ENCODE measurements at regions not wholly inside any gene's neighbourhood (a gene's known extent, or its start where the extent isn't known, plus 50 kb on each side); places are given as distances from the start of the nearest gene placed in this dataset.

DNA sequence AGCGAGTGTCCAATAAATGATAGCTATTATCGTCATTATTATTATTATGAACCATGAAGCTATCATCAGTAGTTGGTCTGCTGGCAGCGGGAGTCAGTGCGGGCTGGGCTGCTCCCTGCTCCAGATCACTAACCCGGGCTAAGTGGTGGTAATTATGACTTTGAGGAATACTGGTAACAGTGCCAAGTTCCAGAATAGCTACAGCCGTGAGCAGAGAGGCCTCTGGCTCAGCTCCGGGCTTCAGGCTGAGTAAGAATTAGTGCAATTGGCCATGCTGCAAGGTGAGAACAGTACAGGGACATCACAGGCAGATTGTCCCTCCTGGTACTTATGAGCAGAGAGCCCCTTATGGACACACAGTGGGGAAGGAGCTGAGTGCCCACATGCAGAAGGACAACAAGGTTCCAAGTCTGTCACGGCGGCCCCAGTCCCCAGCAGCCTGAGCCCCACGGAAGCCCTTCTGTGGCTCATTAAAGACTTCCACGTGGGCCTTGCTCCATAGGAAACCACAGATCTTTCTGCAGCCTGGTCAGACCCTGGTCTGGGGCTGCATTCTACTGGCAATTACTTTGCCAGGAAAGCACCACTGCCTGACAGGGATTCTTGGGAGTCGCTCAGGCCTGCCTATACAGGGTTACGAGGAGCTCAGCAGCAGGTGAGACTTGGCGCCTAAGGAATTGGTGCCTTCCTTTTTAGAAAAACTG, 235.1 kb downstream of the RRAGC start:
- Histone ChIP-seq H2BK12ac (ENCODE audit: low read length) (no peak overlapping the region), H3K9me3 (ENCODE audit: insufficient read depth, low read depth, low read length) (peaks cover 2% of the 10 kb centered on the region)

DNA sequence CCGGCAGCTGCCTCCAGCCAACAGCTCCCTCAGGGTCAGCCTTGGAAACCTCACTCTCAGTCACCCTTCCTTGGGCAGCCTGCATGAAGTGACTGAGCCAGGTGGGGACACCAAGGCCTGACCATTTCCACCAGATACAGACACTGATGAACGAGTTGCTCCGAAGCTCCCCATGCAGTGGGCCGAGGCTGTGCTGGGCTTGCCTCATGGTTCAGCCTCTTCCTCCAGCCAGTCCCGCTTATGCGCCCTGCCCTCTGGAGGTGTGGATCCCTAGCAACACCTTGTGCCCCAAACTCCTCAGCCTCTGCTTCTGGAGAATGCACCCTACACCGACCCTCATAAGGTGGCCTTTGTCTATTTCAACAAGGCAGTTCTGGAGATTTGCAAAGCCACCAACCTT, 236.0 kb downstream of the RRAGC start:
- Histone ChIP-seq H2AFZ (ENCODE audit: insufficient read depth, low read length, poor library complexity) (no peak overlapping the region), H3K79me2 (ENCODE audit: control insufficient read depth, insufficient read depth, low read length, poor library complexity) (no peaks in the 10 kb centered on the region), H2BK12ac (ENCODE audit: low read length) (no peak overlapping the region), H3K79me1 (ENCODE audit: low read length) (no peaks in the 10 kb centered on the region), H3K9ac (ENCODE audit: low read length) (no peak overlapping the region), H3K4me1 (ENCODE audit: control insufficient read depth in 1 of 2, insufficient read depth in 2 of 2, low read length in 2 of 2) (no peaks in the 10 kb centered on the region), H3K4me3 (ENCODE audit: low read depth, low read length) (no peak overlapping the region), H3K9me3 (ENCODE audit: insufficient read depth, low read depth, low read length) (peaks cover 2% of the 10 kb centered on the region), H4K91ac (ENCODE audit: low read depth, low read length) (no peak overlapping the region), H2AK5ac (ENCODE audit: low read length) (no peak overlapping the region), H3K23ac (ENCODE audit: low read length) (no peak overlapping the region), H3K27me3 (ENCODE audit: insufficient read depth, low read length) (peaks cover 2% of the 10 kb centered on the region), H3K18ac (ENCODE audit: low read length) (no peak overlapping the region), H3K4me2 (ENCODE audit: low read length) (no peak overlapping the region), H2BK120ac (ENCODE audit: insufficient read depth, low read length, poor library complexity) (no peak overlapping the region), H4K12ac (ENCODE audit: low read depth, low read length) (no peak overlapping the region), H2BK5ac (ENCODE audit: low read depth, low read length, poor library complexity) (no peak overlapping the region), H3K36me3 (ENCODE audit: control insufficient read depth in 1 of 2, insufficient read depth in 2 of 2, low read length in 2 of 2) (no peaks in the 10 kb centered on the region), H3K27ac (ENCODE audit: low read depth, low read length) (no peak overlapping the region), H4K8ac (ENCODE audit: low read depth, low read length) (no peak overlapping the region), H3K4ac (ENCODE audit: low read depth, low read length) (no peak overlapping the region), H3K14ac (ENCODE audit: low read length) (no peak overlapping the region)
- DNase-seq, result no peak
- WGBS (ENCODE audit: extremely low coverage, insufficient coverage, insufficient read length), result no CpG with 5 or more reads among the region's 7 CpGs

More for the DNA sequence above, 235.1 kb downstream of the RRAGC start:
- H3K4me3 ChIP-seq (ENCODE audit: low read depth, low read length), result no peak overlapping the region
- H3K18ac ChIP-seq (ENCODE audit: low read length), result no peak overlapping the region
- H3K27ac ChIP-seq (ENCODE audit: low read depth, low read length), result no peak overlapping the region
- DNase-seq, result no peak
- H2AFZ ChIP-seq (ENCODE audit: insufficient read depth, low read length, poor library complexity), result no peak overlapping the region
- no peak overlapping the region for H4K91ac ChIP-seq (ENCODE audit: low read depth, low read length)
- no peaks in the 10 kb centered on the region for H3K4me1 ChIP-seq (ENCODE audit: control insufficient read depth in 1 of 2, insufficient read depth in 2 of 2, low read length in 2 of 2)
- H3K79me2 ChIP-seq (ENCODE audit: control insufficient read depth, insufficient read depth, low read length, poor library complexity), result no peaks in the 10 kb centered on the region
- H3K14ac ChIP-seq (ENCODE audit: low read length), result no peak overlapping the region
- no peaks in the 10 kb centered on the region for H3K36me3 ChIP-seq (ENCODE audit: control insufficient read depth in 1 of 2, insufficient read depth in 2 of 2, low read length in 2 of 2)
- no CpG with 5 or more reads among the region's 14 CpGs for WGBS (ENCODE audit: extremely low coverage, insufficient coverage, insufficient read length)
- H4K8ac ChIP-seq (ENCODE audit: low read depth, low read length), result no peak overlapping the region
- no peak overlapping the region for H2AK5ac ChIP-seq (ENCODE audit: low read length)
- no peak overlapping the region for H3K23ac ChIP-seq (ENCODE audit: low read length)
- no peak overlapping the region for H2BK5ac ChIP-seq (ENCODE audit: low read depth, low read length, poor library complexity)
- H3K4me2 ChIP-seq (ENCODE audit: low read length), result no peak overlapping the region
- no peaks in the 10 kb centered on the region for H3K79me1 ChIP-seq (ENCODE audit: low read length)
- no peak overlapping the region for H2BK120ac ChIP-seq (ENCODE audit: insufficient read depth, low read length, poor library complexity)
- H3K4ac ChIP-seq (ENCODE audit: low read depth, low read length), result no peak overlapping the region
- H3K9ac ChIP-seq (ENCODE audit: low read length), result no peak overlapping the region
- no peak overlapping the region for H4K12ac ChIP-seq (ENCODE audit: low read depth, low read length)
- H3K27me3 ChIP-seq (ENCODE audit: insufficient read depth, low read length), result peaks cover 2% of the 10 kb centered on the region

GRCh38 chr1:38622197-38622596, 237.4 kb downstream of the RRAGC start:
- no peak overlapping the region for H4K12ac ChIP-seq (ENCODE audit: low read depth, low read length)
- no peak overlapping the region for H3K9ac ChIP-seq (ENCODE audit: low read length)
- no peak overlapping the region for H2BK12ac ChIP-seq (ENCODE audit: low read length)
- no peak overlapping the region for H3K27ac ChIP-seq (ENCODE audit: low read depth, low read length)
- no peak overlapping the region for H2AFZ ChIP-seq (ENCODE audit: insufficient read depth, low read length, poor library complexity)
- H3K18ac ChIP-seq (ENCODE audit: low read length), result no peak overlapping the region
- no peak overlapping the region for H4K8ac ChIP-seq (ENCODE audit: low read depth, low read length)
- H3K14ac ChIP-seq (ENCODE audit: low read length), result no peak overlapping the region
- no peak overlapping the region for H3K4ac ChIP-seq (ENCODE audit: low read depth, low read length)
- no peak overlapping the region for H2BK5ac ChIP-seq (ENCODE audit: low read depth, low read length, poor library complexity)
- no peak overlapping the region for H3K4me2 ChIP-seq (ENCODE audit: low read length)
- no peak overlapping the region for H2AK5ac ChIP-seq (ENCODE audit: low read length)
- H3K4me3 ChIP-seq (ENCODE audit: low read depth, low read length), result no peak overlapping the region
- no peaks in the 10 kb centered on the region for H3K79me2 ChIP-seq (ENCODE audit: control insufficient read depth, insufficient read depth, low read length, poor library complexity)
- WGBS (ENCODE audit: extremely low coverage, insufficient coverage, insufficient read length), result no CpG with 5 or more reads among the region's 6 CpGs
- no peak overlapping the region for H3K23ac ChIP-seq (ENCODE audit: low read length)
- H3K27me3 ChIP-seq (ENCODE audit: insufficient read depth, low read length), result peaks cover 2% of the 10 kb centered on the region
- H2BK120ac ChIP-seq (ENCODE audit: insufficient read depth, low read length, poor library complexity), result no peak overlapping the region
- H3K79me1 ChIP-seq (ENCODE audit: low read length), result no peaks in the 10 kb centered on the region
- H3K4me1 ChIP-seq (ENCODE audit: control insufficient read depth in 1 of 2, insufficient read depth in 2 of 2, low read length in 2 of 2), result no peaks in the 10 kb centered on the region
- H4K91ac ChIP-seq (ENCODE audit: low read depth, low read length), result no peak overlapping the region
- H3K36me3 ChIP-seq (ENCODE audit: control insufficient read depth in 1 of 2, insufficient read depth in 2 of 2, low read length in 2 of 2), result no peaks in the 10 kb centered on the region
- DNase-seq, result no peak
- H3K9me3 ChIP-seq (ENCODE audit: insufficient read depth, low read depth, low read length), result peaks cover 2% of the 10 kb centered on the region

GRCh38 chr1:38616846-38617245, 242.7 kb downstream of the RRAGC start:
- H3K4me1 ChIP-seq (ENCODE audit: control insufficient read depth in 1 of 2, insufficient read depth in 2 of 2, low read length in 2 of 2), result peaks cover 0 to 5% of the 10 kb centered on the region in 2 experiments
- H3K79me1 ChIP-seq (ENCODE audit: low read length), result no peaks in the 10 kb centered on the region
- H3K9me3 ChIP-seq (ENCODE audit: insufficient read depth, low read depth, low read length), result no peaks in the 10 kb centered on the region
- H3K36me3 ChIP-seq (ENCODE audit: control insufficient read depth in 1 of 2, insufficient read depth in 2 of 2, low read length in 2 of 2), result no peaks in the 10 kb centered on the region
- H4K91ac ChIP-seq (ENCODE audit: low read depth, low read length), result no peak overlapping the region
- no peak for DNase-seq
- H4K12ac ChIP-seq (ENCODE audit: low read depth, low read length), result no peak overlapping the region
- no peak overlapping the region for H3K23ac ChIP-seq (ENCODE audit: low read length)
- H3K18ac ChIP-seq (ENCODE audit: low read length), result no peak overlapping the region
- no peak overlapping the region for H3K4me2 ChIP-seq (ENCODE audit: low read length)
- H3K27me3 ChIP-seq (ENCODE audit: insufficient read depth, low read length), result no peaks in the 10 kb centered on the region
- no peak overlapping the region for H3K14ac ChIP-seq (ENCODE audit: low read length)
- no peak overlapping the region for H2BK5ac ChIP-seq (ENCODE audit: low read depth, low read length, poor library complexity)
- H2BK12ac ChIP-seq (ENCODE audit: low read length), result no peak overlapping the region
- no peak overlapping the region for H3K4me3 ChIP-seq (ENCODE audit: low read depth, low read length)
- H3K27ac ChIP-seq (ENCODE audit: low read depth, low read length), result no peak overlapping the region
- H2BK120ac ChIP-seq (ENCODE audit: insufficient read depth, low read length, poor library complexity), result no peak overlapping the region
- H3K4ac ChIP-seq (ENCODE audit: low read depth, low read length), result no peak overlapping the region
- H3K9ac ChIP-seq (ENCODE audit: low read length), result no peak overlapping the region
- no CpG with 5 or more reads among the region's 3 CpGs for WGBS (ENCODE audit: extremely low coverage, insufficient coverage, insufficient read length)
- no peak overlapping the region for H2AK5ac ChIP-seq (ENCODE audit: low read length)
- H3K79me2 ChIP-seq (ENCODE audit: control insufficient read depth, insufficient read depth, low read length, poor library complexity), result no peaks in the 10 kb centered on the region
- H2AFZ ChIP-seq (ENCODE audit: insufficient read depth, low read length, poor library complexity), result no peak overlapping the region
- H4K8ac ChIP-seq (ENCODE audit: low read depth, low read length), result no peak overlapping the region

All from trophoblast cell (in vitro differentiated cells and primary cell).